ENCODE measurements at regions not wholly inside any gene's neighbourhood (a gene's known extent, or its start where the extent isn't known, plus 50 kb on each side); places are given as distances from the start of the nearest gene placed in this dataset.

GRCh38 chr10:108147346-108147745 is 982.8 kb upstream of the SORCS1 start:
- no peak for DNase-seq

DNA sequence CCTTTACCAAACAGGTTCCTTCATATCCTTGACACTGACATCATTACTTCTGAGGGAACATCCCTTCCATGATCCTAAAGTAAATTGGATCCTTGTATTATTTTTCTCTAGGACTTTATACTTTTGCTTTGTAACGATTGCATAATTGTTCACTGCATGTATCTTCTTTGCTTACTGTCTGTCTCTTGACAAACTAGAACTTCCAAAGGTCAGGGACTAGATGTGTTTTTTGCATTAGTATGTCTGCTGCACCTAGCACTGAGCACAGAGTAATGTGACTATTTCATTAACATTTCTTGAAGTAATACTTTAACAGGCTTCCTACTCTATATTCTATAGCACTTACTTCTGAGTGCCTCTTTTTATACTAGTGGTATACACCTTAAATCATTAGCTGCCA is 976.6 kb upstream of the SORCS1 start:
- no peak for DNase-seq

- no peak for DNase-seq
Measured at GRCh38 chr10:108132303-108132702, 967.8 kb upstream of the SORCS1 start.

DNA sequence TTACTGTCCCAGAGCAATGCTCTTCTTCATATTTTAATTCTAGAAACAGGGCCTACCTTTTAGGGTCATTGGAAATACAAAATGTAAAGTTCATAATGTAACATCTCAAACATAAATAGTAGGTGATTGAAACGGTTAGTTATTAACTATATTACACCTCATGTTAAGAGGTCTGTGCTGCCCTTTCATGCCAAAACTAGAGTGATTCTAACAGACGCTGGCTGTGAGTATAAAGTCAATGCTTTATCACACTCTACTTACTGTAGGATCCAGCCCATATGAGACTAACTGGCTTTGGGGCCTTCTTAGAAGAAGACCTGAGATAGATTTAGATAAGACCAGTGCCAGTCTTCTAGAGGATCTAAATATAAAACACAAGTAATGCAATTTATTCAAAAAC is 966.1 kb upstream of the SORCS1 start:
- DNase-seq, result no peak

- no peak for DNase-seq
Measured at GRCh38 chr10:108112218-108112617, 947.7 kb upstream of the SORCS1 start.

- no peak for DNase-seq
Measured at GRCh38 chr10:108104551-108105156, 940.1 kb upstream of the SORCS1 start.

DNA sequence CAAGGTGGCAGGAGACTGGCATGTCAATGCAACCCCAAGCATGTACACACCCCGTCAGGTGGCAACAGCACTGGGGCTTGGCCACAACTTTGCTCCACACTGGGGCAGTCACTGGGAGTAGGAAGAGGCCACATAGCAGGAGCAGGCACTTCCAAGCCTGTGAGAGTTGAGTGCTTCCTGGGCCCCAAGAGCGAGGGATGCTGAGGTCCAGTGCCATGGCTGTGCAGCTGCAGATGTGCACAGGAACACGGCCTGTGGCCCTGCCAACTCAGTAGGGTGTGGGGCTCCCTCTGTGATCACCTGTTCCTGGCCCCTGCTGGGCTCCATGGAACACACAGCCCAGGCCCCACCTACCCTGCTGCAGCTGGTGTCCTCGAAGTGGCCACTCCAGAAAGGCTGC is 932.8 kb upstream of the SORCS1 start:
- no peak for DNase-seq

DNA sequence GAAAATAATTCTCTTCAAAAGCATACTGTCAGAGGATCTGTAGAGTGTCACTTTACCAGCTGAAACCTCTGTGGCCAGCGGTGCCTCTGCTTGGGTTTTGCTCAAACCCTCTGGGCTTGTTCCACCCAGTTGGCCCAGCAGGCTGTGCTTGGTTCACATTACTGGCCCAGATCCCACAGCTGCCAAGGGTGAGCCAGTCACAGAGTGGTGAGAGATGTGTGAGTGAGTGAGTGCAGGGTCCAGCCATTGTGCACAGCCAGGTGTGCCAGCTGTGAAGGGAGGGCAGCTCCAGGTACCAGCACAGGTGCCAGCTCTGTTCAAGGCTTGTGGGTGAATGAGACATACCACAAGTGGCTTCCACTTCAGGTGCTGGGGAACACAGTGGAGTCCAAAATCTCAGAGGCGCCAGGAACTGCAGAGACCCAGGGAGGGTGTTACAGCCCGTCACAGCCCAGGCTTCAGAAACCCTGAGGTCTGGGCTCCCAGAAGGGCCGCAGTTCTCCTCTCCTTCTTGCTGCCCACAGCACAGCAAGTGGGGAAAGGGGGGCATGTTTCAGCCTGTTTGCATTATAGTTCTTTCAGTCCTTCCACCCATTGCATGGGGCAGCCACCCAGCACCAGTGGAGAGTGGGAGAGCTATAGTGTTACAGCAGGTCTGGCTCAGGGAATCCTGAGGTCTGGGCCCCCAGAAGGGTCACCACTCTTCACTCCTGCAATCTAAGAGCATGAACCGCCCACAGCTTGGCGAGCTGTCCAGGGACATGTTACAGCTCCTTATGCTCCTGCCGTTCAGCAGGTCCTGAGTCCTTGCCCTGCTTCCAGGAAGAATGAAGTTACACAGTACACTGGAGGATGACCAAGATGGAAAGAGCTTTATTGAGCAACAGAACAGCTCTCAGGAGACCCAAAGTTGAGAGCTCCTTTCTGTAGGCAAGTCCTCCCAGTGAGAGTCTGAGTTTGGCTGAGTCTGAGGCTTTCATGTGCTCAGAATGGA is 931.7 kb upstream of the SORCS1 start:
- DNase-seq, result no peak

DNA sequence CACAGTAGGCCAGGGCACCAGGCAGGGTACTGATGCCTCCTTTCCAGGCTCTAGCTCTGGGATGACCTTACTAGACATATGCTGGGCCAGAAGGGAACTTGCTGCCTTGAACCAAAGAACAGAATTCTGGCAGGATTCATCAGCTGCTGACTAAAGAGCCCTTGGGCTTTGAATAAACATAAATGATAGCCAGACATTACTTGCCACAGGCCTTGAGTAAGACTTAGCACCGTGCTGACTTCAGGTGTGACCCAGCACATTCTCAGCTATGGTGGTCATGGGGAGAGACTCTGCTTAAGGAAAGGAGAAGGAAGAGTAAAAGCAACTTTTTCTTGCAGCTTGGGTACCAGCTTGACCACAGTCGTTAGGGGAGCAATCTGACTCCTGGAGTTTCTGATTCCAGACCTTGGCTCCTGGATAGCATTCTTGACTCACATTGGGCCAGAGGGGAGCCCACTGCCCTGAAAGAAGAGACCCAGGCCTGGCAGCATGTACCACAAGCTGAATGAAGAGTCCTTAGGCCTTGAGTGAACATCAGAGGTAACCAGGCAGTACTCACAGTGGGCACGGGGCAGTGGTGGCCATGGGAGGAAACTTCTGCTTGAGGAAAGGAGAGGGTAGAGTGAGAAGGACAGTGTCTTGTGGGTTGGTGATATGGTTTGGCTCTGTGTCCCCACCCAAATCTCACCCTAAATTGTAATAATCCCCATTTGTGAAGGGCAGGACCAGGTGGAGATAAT is 926.1 kb upstream of the SORCS1 start:
- DNase-seq, result no peak

GRCh38 chr10:108086502-108086901 is 922.0 kb upstream of the SORCS1 start:
- DNase-seq, result no peak

DNA sequence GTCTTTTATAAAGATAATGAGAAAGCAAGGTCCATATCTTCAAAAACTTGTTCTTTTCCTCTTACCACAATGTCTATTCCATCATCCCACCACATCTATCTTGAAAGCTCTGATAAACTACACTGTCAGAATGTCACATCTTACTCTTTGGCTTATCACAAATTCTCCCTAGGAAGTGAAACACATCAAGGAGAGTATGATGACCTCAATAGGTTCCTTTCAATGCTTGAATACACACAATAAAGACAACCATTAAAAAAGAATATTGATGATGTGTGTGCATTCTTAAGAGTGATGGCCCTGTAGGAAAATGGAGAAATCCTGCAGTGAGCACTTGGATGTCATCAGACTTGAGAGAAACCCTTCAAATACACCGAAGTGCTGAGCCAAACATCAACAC is 918.1 kb upstream of the SORCS1 start:
- DNase-seq, result no peak

DNA sequence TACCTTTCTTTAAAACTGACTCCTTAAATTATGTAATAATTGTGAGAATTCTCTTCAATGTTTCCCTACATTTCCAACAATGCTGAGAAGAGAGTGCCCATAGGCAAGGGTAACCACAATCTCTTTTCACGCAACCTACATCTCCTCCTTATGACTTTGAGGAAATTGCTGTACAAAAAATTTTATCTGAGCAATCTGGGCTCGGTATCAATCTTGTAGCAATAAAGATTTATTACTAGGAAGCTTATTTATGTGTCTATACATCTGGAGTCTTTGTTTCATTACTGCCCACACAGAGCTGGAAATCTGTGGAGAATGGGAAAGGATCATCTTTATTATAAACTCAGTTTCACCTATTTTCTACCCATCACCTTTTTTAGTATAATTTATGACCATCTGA is 913.8 kb upstream of the SORCS1 start:
- no peak for DNase-seq

- DNase-seq, result no peak
Measured at GRCh38 chr10:108072466-108072865, 908.0 kb upstream of the SORCS1 start.

GRCh38 chr10:108070789-108071188 is 906.3 kb upstream of the SORCS1 start:
- DNase-seq, result no peak

DNA sequence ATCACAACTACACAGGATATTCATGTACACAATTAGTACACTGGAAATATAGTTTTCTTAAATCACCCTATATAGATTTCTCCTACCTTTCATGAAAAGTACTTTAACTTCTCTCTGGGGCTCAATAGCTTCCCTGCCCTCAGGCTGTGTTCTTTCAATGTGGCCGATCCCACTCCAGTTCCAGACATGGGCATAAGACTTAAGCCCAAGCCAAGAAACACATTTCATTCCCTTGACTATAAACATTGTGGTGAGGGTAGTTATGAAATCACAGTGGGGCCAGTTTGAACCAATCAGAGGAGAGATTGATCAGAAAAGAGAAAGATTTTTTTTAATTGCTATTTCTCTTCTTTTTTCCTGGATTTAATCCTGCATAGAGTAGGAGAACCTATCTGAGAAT is 904.6 kb upstream of the SORCS1 start:
- DNase-seq, result no peak

DNA sequence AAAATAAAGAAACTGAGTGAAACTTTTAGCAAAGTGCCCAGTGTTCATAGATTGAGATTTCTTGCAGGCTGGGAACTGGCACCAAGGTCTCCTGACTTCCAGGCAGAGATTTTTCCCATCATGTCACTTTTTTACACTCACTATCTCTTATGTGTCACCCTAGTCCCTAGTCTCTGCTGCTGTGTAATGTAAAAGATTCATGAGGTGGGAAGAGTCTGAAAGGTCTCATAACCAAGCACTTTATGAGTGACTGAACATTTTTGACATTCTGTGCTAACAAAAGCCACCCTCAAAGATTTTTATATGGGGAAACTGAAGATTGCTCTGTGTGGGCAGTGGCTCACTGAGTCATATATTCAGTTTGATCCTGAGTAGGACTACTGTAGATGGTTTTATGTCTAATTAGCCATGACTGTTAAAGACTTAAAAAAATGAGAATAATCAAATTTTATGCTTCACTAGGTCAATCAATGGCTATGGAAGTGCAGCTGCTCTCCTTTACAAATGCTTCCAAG is 900.3 kb upstream of the SORCS1 start:
- DNase-seq, result no peak

- DNase-seq, result no peak
Measured at GRCh38 chr10:108060246-108060645, 895.7 kb upstream of the SORCS1 start.

DNA sequence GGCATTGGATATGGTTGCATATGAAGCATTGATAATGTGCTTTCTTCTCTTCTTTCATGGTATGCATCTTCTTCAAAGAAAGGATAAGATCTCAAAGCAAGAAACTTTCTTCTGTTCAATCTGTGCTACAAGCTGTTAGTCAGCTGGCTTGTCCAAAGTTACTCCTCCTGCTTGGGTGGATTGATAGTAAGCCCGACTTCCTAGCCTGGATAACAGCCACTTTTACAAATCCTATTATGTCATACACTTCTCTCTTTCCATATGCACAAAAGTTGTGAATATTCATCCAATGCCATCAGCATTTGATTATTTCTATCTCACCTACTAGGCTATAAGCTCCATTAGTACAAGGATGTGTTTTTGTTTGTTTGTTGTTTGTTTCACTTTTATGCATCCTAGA is 891.0 kb upstream of the SORCS1 start:
- DNase-seq, result no peak

DNA sequence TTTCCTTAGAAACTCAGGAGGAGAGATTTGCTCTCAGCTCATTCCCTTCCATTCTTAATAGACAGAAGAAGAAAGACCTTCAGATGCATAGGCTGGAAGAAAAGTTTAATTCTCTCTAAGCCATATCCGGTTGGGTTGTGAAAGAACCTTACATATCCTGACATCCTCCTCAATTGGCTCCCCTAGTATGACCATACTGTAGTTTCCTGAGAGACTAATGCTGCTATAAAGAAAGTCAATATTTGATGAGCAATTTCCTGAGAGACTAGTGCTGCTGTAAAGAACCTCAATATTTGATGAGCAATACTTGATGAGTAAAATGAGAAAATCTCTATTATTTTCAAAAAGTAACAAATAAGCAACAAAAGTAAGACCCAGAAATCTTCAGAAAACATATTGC is 888.5 kb upstream of the SORCS1 start:
- no peak for DNase-seq

- DNase-seq, result no peak
Measured at GRCh38 chr10:108051218-108051617, 886.7 kb upstream of the SORCS1 start.

- DNase-seq, result no peak
Measured at GRCh38 chr10:108050626-108051025, 886.1 kb upstream of the SORCS1 start.

GRCh38 chr10:108049668-108050067 is 885.2 kb upstream of the SORCS1 start:
- no peak for DNase-seq

DNA sequence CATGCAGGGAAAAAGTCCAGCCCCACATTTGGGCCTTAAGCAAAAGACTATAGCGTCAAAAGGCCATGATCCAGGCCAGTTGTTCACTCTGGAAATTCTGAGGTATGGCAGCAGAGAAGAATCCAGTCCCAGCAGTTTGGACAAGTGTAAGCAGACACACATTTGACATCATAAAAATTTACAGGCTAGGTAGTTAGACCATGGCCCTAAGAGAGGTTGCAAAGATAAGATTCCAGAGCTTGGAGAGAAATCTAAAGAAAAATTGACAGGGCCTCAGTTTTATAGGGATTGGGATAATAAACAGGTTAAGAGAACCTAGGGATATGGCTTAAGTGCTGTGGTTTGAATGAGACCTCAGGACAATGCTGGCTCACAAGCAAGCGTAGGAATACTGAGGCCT is 884.4 kb upstream of the SORCS1 start:
- DNase-seq, result no peak

All from stimulated activated CD4-positive, alpha-beta T cell treated with anti-CD3 and anti-CD28 coated beads, Interleukin-4, amount 100 ng/mL, for 24 hours (primary cell).